MV-4-11 (cell line): ENCODE measurements at regions not wholly inside any gene's neighbourhood (a gene's known extent, or its start where the extent isn't known, plus 50 kb on each side); places are given as distances from the start of the nearest gene placed in this dataset.
A peak's percentile ranks its signal among the peaks of the same experiment; 100 is the strongest.

Experiments used
- DNase-seq: peaks from one replicate; lab custom pipeline; 2025; lab: John Stamatoyannopoulos, UW

- no peak for DNase-seq
These were observed 156.1 kb upstream of the NECTIN1 start for GRCh38 chr11:119885067-119885466.

GRCh38 chr11:119882316-119882715 is 153.3 kb upstream of the NECTIN1 start:
- no peak for DNase-seq

GRCh38 chr11:119880873-119881272 is 151.9 kb upstream of the NECTIN1 start:
- no peak for DNase-seq

- DNase-seq = no peak
These were observed 151.1 kb upstream of the NECTIN1 start for GRCh38 chr11:119880143-119880542.

GRCh38 chr11:119878990-119879389 is 150.0 kb upstream of the NECTIN1 start:
- peak; percentile 90 for DNase-seq

GRCh38 chr11:119876841-119877240 is 147.8 kb upstream of the NECTIN1 start:
- no peak for DNase-seq

GRCh38 chr11:119875841-119876600 is 147.0 kb upstream of the NECTIN1 start:
- no peak for DNase-seq

GRCh38 chr11:119874660-119875238 is 145.7 kb upstream of the NECTIN1 start:
- DNase-seq = no peak

GRCh38 chr11:119873761-119874421 is 144.9 kb upstream of the NECTIN1 start:
- DNase-seq = no peak

GRCh38 chr11:119872611-119873310 is 143.8 kb upstream of the NECTIN1 start:
- no peak for DNase-seq

- peak; percentile 51 for DNase-seq
These were observed 136.7 kb upstream of the NECTIN1 start for GRCh38 chr11:119865661-119866156.

- no peak for DNase-seq
These were observed 135.8 kb upstream of the NECTIN1 start for GRCh38 chr11:119864836-119865235.

GRCh38 chr11:119863851-119864601 is 135.0 kb upstream of the NECTIN1 start:
- no peak for DNase-seq

- DNase-seq = no peak
These were observed 134.2 kb upstream of the NECTIN1 start for GRCh38 chr11:119863236-119863635.

- DNase-seq = no peak
These were observed 132.2 kb upstream of the NECTIN1 start for GRCh38 chr11:119861160-119861559.

GRCh38 chr11:119860561-119861094 is 131.6 kb upstream of the NECTIN1 start:
- DNase-seq = no peak

- DNase-seq = no peak
These were observed 130.7 kb upstream of the NECTIN1 start for GRCh38 chr11:119859684-119860083.

- no peak for DNase-seq
These were observed 129.3 kb upstream of the NECTIN1 start for GRCh38 chr11:119858288-119858687.

- DNase-seq = no peak
These were observed 127.9 kb upstream of the NECTIN1 start for GRCh38 chr11:119856681-119857485.

GRCh38 chr11:119855066-119855465 is 126.1 kb upstream of the NECTIN1 start:
- DNase-seq = no peak

GRCh38 chr11:119854521-119854920 is 125.5 kb upstream of the NECTIN1 start:
- no peak for DNase-seq
